ENCODE measurements at regions not wholly inside any gene's neighbourhood (a gene's known extent, or its start where the extent isn't known, plus 50 kb on each side); places are given as distances from the start of the nearest gene placed in this dataset.
"Not testable (repeated sequence)": the region's sequence is repeated elsewhere in the genome, so short reads cannot be mapped to it uniquely, and the experiment has no call there.

- no peak for DNase-seq (ENCODE audit: low read depth)
Observed at GRCh38 chr6:27736686-27737085, 175.5 kb downstream of the OR2B2 start.

DNA sequence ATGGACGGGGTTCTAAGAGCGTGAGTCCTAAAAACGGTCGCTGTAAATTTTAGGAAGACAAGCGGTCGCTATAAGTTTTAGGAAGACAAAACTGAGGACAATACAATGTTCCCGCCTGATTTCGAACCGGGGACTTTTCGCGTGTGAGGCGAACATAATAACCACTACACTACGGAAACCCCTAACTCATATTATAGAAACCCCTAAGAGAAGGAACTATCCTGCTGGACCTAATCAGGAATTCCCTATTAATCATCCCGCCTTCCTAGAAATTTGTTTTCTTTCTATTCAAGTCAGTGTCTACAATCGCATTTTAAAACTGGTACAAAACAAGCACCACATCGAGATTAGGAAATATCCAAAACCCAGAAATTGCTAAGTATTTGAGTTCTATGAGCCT, 183.8 kb downstream of the OR2B2 start:
- DNase-seq (ENCODE audit: low read depth): no peak

DNA sequence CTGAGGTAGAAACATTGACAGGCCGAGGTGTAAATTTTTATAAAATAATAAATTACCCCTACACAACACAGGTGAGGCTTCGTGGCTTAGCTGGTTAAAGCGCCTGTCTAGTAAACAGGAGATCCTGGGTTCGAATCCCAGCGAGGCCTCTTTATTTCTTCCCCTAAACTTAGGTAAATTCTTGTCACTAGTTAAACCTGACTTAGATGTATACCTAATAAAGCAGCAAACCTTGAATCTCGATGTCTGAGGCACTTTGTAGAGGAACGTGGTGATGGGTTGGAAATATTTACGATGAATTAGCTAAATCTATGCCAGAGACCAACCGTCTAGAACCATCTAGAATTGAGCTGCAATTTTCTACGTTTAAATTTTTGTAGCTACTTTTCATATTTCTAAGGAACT, 185.6 kb downstream of the OR2B2 start:
- DNase-seq (ENCODE audit: low read depth): no peak

DNA sequence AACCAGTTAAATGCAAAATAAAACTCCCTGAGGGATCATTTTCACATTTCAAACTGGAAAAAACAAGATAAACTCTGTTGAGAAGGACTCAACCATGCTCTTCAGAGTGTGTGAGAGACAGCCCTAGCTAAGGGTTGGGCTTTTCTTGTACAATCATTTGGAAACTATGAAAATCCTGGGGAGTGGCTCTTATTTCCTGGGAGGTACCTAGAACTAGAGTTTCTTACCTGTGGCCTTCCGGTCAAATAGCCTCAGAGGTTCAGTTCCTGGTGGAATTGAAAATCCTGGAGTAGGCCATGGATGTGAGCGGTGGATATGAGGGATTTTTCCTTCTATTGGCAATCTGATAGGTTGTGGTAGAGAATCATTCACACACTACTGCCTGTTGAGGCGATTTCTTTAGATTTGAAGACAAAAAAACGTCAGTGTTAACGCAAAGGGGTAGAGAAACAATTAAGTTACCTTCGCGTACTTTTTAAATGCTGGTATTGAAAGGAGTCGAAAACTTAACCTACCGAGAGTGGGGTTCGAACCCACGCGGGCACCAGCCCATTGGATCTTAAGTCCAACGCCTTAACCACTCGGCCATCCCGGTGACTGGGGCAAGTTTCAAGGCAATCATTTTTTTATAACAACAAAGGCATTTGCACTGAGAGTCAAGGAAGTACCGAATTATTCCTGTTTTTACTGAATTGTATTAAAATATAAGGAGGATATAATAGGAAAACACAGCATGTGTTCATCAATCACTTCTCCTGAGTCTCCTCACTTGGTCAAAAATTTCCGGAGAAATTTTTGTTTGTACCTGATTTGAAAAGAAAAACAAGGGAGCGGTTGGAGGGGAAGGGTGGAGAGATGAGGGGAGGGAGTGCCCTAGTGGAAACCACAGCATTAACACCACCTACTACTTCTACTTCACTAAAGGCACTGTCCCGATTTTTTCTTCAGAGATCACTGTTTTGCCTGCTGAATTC, 191.3 kb downstream of the OR2B2 start:
- no peak for DNase-seq (ENCODE audit: low read depth)

DNA sequence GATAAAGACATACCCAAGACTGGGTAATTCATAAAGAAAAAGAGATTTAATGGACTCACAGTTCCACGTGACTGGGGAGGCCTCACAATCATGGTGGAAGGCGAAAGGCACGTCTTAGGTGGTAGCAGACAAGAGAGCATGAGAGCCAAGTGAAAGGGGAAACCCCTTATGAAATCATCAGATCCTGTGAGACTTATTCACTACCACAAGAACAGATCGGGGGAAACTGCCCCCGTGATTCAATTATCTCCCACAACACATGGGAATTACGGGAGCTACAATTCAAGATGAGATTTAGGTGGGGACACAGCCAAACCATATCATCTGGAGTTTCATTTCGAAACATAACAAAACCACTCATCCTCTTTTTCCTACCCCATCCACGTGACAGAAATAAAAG, 193.2 kb downstream of the OR2B2 start:
- DNase-seq (ENCODE audit: low read depth): not testable (repeated sequence)

GRCh38 chr6:27706431-27706830, 205.8 kb downstream of the OR2B2 start:
- no peak for DNase-seq (ENCODE audit: low read depth)

GRCh38 chr6:27700337-27700736, 211.9 kb downstream of the OR2B2 start:
- DNase-seq (ENCODE audit: low read depth): no peak

DNA sequence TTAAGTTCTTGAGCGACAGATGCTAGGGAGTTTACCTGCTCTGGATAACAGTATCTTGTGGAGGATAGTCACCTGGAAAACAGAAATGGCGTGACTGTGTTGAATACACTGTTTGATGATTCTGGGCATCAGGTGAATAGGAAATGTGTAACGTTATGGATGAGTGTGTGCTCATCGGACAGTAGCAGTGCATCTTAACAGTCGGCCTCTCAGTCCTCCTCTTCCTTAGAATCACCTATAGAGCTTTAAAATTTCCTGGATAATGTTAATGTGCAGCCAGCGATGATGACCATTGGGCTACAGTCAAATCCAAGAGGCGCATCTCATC, 217.7 kb downstream of the OR2B2 start:
- no peak for DNase-seq (ENCODE audit: low read depth)

DNA sequence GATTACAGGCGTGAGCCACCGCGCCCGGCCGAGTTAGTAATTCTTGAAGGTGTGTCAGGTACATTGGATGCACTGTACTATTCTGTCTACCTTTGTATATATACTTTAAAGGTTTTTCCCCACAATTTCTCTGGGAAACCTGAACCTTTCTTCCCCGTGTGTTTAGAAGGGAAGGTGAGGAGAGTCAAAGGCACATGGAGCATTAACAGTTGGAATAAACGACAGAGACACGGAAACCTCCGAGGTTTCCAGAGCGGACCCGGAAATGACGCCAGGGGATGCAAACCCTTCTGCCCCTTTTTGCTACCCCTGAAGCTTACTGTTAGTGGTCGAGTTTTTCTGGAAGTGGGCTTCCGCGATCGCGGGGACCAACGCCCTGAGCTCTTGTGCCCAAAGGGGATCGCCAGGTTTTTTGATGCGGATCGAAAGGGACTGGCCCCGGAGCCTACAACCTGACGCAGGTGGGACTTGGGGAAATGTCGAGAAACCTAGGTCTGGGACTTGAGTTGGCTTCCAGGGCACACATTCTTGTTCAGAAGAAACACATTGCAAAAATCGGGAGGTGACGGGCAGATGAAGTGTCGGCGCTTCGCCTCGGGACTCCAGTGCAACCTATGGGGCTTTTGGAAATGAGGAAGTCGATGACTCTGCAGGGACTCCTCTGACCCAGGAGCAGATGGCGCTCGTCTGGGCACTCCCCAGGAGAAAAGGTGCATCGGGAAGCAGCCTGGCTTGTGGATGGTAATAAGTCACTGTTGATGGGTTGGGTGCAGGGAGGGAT, 218.2 kb downstream of the OR2B2 start:
- DNase-seq (ENCODE audit: low read depth): no peak

DNA sequence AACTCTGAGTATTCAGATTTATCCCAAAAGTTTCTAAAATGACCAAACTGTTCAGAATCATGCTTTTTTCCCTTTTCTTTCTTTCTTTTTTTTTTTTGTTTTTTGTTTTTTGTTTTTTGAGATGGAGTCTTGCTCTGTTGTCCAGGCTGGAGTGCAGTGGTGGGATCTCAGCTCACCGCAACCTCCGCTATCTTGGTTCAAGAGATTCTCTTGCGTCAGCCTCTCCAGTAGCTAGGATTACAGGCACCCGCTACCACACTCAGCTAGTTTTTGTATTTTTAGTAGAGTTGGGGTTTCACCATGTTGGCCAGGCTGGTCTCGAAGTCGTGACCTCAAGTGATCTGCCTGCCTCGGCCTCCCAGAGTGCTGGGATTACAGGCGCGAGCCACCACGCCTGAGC, 219.2 kb upstream of the ZNF184 start:
- DNase-seq (ENCODE audit: low read depth): not testable (repeated sequence)

- DNase-seq (ENCODE audit: low read depth): peak; percentile 74
Observed at GRCh38 chr6:27688014-27688586, 215.2 kb upstream of the ZNF184 start.

- no peak for DNase-seq (ENCODE audit: low read depth)
Observed at GRCh38 chr6:27687154-27688013, 214.5 kb upstream of the ZNF184 start.

- DNase-seq (ENCODE audit: low read depth): no peak
Observed at GRCh38 chr6:27685279-27685678, 212.4 kb upstream of the ZNF184 start.

DNA sequence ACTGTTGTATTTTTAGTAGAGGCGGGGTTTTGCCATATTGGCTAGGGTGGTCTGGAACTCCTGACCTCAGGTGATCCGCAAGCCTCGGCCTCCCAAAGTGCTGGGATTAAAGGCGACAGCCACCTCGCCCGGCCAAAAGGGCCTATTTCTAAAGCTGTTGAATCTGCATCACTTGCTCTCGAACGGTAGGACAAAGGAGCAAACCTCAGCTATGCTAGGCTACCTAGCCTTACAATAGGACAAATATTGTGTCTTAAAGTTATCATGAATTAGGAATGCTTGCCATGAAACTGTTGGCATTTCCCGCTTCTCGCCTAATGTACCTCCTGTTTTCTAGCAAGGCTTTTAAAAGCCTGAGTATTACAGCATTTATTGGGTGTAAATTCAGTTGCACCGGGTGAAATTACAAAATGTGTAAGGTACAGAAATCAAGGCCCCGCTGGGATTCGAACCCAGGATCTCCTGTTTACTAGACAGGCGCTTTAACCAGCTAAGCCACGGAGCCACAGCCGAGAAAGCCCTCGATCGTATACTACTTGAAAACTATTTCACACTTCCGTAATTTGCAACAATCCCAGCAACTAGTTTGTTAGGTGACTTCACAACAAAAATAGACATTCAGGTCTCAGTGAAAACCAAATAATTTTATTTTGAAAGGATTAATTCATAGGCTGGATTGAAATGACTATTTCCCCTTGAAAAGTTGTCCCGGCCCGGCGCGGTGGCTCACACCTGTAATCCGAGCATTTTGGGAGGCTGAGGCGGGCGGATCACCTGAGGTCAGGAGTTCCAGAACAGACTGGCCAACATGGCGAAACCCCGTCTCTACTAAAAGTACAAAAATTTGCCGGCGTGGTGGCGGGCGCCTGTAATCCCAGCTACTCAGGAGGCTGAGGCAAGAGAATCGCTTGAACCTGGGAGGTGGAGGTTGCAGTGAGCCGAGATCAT, 211.6 kb upstream of the ZNF184 start:
- no peak for DNase-seq (ENCODE audit: low read depth)

- no peak for DNase-seq (ENCODE audit: low read depth)
Observed at GRCh38 chr6:27679964-27680694, 207.2 kb upstream of the ZNF184 start.

DNA sequence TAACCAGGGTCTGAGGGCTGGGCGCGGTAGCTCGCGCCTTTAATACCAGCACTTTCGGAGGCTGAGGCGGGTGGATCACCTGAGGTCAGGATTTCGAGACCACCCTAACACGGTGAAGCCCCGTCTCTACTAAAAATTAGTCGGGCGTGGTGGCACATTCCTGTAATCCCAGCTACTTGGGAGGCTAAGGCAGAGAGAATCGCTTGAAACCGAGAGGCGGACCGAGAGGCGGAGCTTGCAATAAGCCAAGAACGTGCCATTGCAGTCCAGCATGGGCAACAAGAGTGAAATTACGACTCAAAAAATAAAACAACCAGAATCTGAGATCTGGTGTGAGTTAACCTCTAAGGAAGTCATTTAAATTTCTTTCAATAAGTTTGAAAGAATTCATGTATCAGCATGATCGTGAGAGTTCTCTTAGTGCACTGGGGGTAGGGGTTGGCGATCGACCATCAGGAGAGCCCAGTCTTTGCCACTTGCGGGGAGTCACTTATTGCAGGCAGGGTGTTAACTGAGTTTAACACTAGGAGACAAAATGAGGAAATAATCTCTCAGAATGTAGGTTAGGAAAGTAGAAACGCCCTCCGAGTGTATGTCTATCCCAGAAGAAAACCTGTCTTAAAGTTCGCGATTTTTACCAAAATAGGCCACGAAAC, 206.5 kb upstream of the ZNF184 start:
- DNase-seq (ENCODE audit: low read depth): no peak

DNA sequence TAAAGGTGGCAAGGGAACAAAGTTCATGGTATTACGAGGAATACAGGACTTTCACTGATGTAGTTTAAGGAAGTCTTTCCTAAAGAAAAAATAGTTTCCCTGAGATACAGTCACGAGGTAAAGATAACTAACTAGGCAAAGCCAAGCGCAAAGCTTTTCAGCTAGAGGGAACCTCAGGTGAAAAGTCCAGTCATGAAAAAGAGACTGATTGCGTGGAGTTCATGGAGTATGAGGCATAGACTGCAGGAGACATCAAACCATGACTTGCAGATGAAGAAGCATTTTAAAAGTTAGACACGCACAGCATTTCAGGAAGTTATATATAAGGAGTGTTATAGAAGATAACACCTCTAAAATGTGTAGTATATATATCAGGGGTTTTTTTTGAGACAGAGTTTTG, 205.6 kb upstream of the ZNF184 start:
- DNase-seq (ENCODE audit: low read depth): no peak

DNA sequence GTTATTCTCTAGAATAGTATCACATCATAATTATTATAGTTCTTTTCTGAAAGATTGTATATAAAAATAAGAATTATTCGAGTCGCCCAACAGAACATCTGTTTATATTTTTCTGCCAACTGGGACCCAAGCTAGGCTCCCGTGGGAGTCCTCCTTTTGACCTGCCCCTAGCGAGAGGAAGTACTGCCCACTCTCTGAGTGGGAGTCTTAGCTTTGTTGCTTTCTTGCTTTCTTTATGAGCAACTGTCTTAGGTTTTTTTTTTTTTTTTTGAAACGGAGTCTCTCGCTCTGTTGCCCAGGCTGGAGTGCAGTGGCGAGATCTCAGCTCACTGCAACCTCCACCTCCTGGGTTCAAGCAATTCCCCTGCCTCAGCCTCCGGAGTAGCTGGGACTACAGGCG, 202.0 kb upstream of the ZNF184 start:
- no peak for DNase-seq (ENCODE audit: low read depth)

GRCh38 chr6:27672113-27672799, 199.4 kb upstream of the ZNF184 start:
- no peak for DNase-seq (ENCODE audit: low read depth)
